GM23338 (cell line): ENCODE measurements at regions not wholly inside any gene's neighbourhood (a gene's known extent, or its start where the extent isn't known, plus 50 kb on each side); places are given as distances from the start of the nearest gene placed in this dataset.
"Not testable (repeated sequence)": the region's sequence is repeated elsewhere in the genome, so short reads cannot be mapped to it uniquely, and the experiment has no call there.

ENCODE experiments used
- CREB1 ChIP-seq: fragments of 250-450 bp; sonication (Bioruptor Pico); IDR thresholded peaks from 2 replicates; pipeline ENCODE4 v1.5.0; 2020; ENCODE audit warnings: low read depth, mild to moderate bottlenecking, moderate library complexity
- EZH2 ChIP-seq: fragments of 200-600 bp; sonication (generic); IDR thresholded peaks from one replicate; pipeline ENCODE4 v1.8.0; 2017; ENCODE audit warnings: antibody characterized with exemption, mild to moderate bottlenecking, low read depth; ENCODE audit not compliant: unreplicated experiment
- POLR2AphosphoS5 ChIP-seq: IDR thresholded peaks from 2 replicates; pipeline ENCODE4 v1.6.1; 2016; ENCODE audit warnings: antibody characterized with exemption, low read depth
- TF ChIP-seq, protein P1 (sequence below), 2 experiments: fragments of 200-600 bp in 1 of 2; sonication (generic) in 1 of 2; conservative IDR thresholded peaks; 2 replicates each; pipeline versions ENCODE4 v1.5.1 to v1.6.1; 2016 to 2017; ENCODE audit warnings: antibody characterized with exemption in 2 of 2, low read depth in 2 of 2, mild to moderate bottlenecking in 2 of 2, moderate library complexity in 1 of 2

DNA sequence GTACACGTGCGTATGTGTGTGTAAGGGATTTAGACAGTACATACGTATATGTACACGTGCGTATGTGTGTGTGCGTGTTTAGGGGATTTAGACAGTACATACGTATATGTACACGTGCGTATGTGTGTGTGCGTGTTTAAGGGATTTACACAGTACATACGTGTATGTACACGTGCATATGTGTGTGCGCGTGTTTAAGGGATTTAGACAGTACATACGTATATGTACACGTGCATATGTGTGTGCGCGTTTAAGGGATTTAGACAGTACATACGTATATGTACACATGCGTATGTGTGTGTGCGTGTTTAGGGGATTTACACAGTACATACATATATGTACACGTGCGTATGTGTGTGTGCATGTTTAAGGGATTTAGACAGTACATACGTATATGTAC, 100.9 kb upstream of the ALKAL2 start:
- TF ChIP-seq, protein P1, sequence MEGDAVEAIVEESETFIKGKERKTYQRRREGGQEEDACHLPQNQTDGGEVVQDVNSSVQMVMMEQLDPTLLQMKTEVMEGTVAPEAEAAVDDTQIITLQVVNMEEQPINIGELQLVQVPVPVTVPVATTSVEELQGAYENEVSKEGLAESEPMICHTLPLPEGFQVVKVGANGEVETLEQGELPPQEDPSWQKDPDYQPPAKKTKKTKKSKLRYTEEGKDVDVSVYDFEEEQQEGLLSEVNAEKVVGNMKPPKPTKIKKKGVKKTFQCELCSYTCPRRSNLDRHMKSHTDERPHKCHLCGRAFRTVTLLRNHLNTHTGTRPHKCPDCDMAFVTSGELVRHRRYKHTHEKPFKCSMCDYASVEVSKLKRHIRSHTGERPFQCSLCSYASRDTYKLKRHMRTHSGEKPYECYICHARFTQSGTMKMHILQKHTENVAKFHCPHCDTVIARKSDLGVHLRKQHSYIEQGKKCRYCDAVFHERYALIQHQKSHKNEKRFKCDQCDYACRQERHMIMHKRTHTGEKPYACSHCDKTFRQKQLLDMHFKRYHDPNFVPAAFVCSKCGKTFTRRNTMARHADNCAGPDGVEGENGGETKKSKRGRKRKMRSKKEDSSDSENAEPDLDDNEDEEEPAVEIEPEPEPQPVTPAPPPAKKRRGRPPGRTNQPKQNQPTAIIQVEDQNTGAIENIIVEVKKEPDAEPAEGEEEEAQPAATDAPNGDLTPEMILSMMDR (conservative IDR thresholded peaks at IDR 0.05; ENCODE audit: low read depth in 2 of 2): not testable (repeated sequence)
- not testable (repeated sequence) for TF ChIP-seq CREB1 (CRISPR knock-in tag); EZH2; POLR2AphosphoS5
